GM21576 (cell line): ENCODE measurements at regions not wholly inside any gene's neighbourhood (a gene's known extent, or its start where the extent isn't known, plus 50 kb on each side); places are given as distances from the start of the nearest gene placed in this dataset.

Experiments
- ATAC-seq: cut with Tn5 transposase; IDR thresholded peaks from one replicate; pipeline ENCODE4 v1.9.1; 2021; ENCODE audit warnings: mild to moderate bottlenecking, moderate library complexity; ENCODE audit not compliant: unreplicated experiment

DNA sequence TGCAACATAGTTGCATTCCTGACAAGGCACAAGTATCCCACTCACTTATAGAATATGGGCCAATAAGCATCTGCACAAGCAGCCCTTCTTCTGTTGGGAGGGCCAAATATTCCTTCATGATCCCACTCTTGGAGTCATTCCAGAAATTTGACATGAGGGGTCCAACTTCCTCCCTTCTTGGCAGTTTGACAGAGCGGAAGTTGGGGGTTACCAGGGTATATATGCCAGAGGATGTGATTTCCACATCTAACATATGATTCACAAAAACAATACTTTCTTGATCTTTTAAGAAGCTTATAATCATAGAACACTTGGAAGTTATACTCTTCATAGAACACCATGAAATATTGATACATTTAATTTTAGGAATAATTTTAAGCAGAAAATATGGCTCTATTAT is 100.9 kb upstream of the CRBN start:
- ATAC-seq: no peak

DNA sequence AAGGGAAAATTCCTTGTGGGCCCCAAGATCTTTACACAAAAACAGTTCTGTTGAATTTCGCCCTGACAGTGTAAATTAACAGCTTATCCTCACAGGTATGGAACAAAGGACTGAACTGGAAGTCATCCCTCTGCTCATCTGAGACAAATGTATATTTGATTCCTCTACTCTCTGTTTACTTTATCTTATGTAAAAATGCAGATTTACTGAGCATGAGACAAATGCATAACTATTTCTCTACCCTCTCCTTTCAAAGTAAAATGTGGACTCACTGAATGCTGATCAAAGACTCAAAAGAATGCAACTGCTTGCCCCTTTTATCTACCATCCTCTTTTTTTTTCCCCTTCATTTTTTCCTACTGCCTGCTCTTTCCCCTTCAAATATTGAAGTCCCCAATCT is 98.6 kb upstream of the CRBN start:
- ATAC-seq: no peak

DNA sequence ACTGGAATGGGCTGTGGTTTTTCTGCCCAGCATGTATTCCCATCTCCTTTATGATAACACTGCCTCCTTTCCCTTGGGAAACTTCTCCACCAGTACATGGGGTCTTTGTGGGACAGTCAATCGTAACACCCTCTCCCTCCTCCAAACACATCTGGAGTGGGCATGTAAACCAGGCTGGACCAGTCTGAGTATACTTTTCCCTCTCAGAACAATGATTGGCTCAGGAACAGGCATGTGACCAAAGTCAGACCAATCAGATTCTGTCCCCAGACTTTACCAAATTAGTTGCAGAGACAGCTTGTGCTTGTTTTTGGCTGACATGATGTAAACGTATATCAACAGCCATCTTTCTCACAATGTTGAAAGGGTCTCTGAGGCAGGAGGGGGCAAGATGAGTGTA is 97.1 kb upstream of the CRBN start:
- no peak for ATAC-seq

DNA sequence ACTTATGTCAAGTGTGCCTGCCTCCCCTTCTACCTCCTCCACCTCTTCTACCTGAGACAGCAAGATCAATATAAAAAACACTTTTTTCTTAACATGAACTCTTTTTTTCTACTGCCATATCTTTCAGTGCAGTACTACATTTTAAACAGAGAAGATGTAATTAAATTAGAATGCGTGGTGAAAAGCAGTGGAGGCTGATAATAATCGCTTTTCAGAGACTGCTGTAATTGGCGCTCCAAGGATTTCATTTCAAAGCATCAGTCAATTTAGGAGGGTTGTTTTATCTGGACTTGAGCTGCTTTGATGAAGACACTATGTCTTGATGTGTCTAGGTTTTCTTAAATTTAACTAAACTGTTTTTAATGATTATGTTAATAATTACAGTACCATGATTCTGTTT is 85.3 kb upstream of the CRBN start:
- no peak for ATAC-seq

DNA sequence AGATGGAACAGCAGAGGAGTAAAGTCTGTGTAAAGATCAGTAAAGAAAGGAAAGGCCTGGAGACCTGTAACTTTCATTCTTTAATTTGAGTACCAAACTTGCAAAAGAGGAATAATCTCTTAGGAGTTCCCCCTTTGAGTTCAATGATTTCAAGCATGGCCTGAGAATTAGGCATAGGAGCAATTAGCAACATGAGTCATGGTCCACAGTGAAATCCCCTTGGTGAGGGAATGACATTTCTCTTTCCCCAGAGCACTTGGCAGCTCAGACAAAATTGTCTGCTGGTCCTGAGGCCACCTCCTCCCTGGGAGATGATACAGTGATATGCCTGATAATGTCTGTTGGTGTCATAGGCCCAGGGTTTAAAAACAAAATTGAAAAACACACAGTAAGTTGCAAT is 81.4 kb upstream of the CRBN start:
- no peak for ATAC-seq

DNA sequence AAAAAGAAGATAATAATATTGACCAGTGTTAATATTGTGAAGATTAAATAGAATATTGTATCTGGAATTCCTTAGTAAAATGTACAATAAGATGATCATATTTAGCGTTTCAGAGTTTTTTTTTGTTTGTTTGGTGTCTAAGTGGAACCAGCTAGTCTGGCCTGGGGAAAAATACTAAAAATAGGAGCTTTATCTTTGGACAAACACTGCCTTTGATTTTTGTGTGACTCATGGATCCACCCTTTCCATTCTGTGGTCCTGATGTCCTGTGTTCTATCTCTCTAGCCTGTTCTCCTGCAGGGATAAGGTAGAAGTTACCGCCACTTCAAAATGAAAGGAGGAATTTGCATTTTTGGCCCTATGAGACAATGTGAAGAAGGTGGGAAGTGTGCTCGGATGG is 79.7 kb upstream of the CRBN start:
- no peak for ATAC-seq

DNA sequence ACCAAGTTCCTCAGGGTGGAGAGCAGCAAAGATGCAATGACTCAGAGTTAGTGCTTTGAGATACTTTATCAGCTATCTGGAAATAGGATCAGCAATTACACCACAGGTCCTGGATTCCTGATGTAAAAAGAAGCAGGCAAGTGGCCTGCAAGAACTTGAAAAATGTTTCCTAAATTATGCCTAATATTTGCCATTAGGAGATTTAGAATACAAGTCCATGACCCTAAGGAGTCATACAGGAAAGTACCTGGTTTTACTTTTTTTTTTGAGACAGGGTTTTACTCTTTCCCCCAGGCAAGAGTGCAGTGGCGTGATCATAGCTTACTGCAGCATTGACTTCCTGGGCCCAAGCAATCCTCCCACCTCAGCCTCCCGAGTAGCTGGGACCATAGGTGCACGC is 78.8 kb upstream of the CRBN start:
- no peak for ATAC-seq

DNA sequence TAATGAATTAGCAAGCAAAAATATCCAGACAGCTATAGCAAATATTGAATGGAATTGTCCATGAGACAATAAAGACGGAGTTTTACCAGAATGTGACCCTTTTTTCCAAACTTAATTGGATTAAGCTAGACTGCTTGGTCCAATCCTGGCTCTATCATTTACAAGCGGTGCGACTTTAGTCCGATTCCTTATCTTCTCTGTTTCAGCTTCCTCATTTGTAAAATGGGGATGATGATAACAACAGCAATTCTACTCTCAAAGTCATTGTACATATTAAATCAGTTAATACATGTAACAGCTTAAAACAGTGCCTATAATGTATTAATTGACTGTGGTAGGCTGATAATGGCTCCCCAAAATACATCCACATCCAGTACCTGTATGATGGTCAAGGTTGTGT is 62.1 kb upstream of the CRBN start:
- no peak for ATAC-seq

DNA sequence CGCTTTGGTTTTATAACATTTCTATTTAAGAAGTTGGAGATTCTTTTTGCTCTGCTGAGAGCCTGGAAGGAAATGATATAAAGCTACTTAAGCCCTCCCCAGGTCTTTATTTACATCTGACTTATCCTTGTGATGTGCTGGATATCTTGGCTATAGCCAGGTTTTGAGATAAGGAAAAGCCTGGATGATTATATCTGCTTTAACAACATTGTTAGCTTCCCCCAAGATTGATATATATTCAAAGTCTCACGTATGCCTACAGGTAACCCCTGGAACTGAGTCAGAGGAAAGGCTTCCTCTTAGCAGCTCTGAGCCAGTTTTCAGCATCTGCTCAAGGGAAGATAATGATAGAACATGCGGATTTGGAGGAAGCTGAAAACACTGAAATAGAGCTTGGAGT is 61.5 kb upstream of the CRBN start:
- ATAC-seq: no peak

DNA sequence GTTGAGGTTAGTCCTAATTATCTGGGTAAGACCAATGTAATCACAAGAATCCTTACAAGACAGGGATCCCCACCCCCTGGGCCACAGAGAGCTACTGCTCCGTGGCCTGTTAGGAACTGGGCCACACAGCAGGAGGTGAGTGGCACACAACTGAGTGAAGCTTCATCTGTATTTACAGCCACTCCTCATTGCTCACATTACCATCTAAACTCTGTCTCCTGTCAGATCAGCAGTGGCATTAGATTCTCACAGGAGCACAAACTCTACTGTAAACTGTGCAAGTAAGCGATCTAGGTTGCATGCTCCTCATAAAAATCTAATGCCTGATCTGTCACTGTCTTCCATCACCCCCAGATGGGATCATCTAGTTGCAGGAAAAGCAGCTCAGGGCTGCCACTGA is 58.5 kb upstream of the CRBN start:
- no peak for ATAC-seq

DNA sequence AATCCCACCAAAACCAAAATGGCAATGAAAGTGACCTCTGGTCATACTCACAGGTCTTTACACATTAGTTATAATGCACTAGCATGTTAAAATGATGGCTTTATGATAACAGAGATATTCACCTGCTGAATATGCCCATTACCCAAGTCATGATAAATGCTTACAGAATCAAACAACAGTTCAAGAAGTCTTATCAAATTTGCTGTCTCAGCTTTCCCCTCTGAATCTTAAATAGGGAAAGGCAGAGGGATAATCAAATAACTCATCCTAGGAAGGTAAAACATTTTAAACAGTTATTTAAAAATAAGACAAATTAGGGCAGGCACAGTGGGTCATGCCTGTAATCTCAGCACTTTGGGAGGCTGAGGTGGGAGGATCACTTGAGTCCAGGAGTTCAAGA is 52.8 kb upstream of the CRBN start:
- ATAC-seq: no peak
